HG03196 (cell line): ENCODE measurements at regions not wholly inside any gene's neighbourhood (a gene's known extent, or its start where the extent isn't known, plus 50 kb on each side); places are given as distances from the start of the nearest gene placed in this dataset.
"Not testable (repeated sequence)": the region's sequence is repeated elsewhere in the genome, so short reads cannot be mapped to it uniquely, and the experiment has no call there.

Experiments
- ATAC-seq: cut with Tn5 transposase; IDR thresholded peaks from one replicate; pipeline ENCODE4 v1.9.1; 2021; ENCODE audit not compliant: unreplicated experiment

DNA sequence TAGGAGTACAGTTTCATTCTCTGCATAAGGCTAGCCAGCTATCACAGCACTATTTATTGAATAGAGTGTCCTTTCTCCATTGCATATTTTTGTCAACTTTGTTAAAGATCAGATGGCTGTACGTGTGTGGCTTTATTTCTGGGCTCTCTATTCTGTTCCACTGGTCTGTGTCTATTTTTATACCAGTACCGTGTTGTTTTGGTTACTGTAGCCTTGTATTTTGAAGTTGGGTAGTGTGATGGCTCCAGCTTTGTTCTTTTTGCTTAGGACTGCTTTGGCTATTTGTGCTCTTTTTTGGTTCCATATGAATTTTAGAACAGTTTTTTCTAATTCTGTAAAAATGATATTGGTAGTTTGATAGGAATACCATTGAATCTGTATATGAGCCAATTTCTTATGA is 182.1 kb upstream of the DIAPH2 start:
- ATAC-seq = no peak

DNA sequence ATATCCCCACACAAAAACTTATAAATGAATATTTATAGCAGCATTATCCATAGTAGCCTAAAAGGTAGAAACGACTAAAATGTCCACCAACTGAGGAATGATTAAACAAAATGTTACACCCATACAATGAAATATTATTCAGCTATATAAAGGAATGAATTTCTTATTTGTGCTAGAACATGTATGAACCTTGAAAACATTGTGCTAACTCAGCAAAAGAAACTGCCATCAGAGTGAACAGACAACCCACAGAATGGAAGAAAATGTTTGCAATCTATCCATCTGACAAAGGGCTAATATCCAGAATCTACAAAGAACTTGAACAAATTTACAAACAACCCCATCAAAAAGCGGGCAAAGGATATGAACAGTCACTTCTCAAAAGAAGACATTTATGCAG is 155.3 kb upstream of the DIAPH2 start:
- not testable (repeated sequence) for ATAC-seq

GRCh38 chrX:96538104-96538725 is 146.4 kb upstream of the DIAPH2 start:
- no peak for ATAC-seq

DNA sequence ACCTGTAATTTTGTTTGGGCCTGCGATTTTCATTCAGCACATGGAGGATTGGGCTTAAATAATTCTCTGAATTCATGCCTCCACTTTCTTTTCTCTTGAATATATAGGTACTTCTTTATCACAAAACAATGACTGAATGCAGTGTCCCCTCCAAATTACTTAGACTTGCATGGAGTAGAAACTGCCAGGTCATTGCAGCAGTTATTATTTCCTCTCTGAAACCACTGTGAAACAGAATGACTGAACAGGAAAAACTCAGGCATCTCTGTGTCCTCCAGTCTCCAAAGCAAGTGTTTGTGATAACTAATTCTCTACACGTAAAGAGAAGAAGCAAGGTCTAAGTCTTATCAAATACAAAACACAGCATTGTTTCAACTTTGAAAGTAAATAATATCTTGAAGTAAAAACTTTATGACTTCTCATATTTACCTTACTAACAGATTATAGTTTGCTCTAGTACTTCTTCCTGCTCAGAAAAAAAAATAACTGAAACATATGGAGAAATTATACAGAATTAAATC is 144.5 kb upstream of the DIAPH2 start:
- ATAC-seq = no peak

DNA sequence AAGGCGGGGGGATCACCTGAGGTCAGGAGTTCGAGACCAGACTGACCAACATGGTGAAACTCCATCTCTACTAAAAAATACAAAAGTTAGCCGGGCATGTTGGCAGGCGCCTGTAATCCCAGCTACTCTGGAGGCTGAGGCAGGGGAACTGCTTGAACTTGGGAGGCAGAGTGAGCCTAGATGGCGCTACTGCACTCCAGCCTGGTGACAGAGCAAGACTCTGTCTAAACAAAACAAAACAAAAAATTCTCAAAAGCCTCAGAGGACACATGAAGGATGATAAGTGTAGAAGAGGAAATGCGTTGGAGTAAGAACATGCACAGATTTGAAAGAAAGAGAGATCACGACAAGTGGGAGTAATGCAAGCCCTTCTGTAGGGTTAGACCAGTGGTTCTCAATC is 138.4 kb upstream of the DIAPH2 start:
- not testable (repeated sequence) for ATAC-seq

GRCh38 chrX:96551322-96551872 is 133.2 kb upstream of the DIAPH2 start:
- no peak for ATAC-seq

DNA sequence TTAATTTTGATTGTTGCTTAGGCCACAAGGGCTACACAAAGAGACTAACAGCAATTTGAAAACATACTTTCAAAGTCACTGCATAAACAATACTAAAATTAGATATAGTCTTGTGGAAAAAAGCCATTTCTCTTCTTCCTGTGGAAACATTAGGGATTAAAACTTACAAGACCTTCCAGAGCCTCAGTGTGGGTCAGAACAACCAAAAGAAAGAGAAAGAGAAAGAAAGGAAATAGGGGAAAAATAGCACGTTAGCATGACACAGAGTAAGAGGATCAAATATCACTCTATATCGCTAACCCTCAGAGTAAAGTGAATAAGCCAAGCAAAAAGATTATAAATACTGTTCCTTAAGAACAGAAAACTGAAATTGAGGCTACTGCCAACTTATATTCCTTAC is 127.8 kb upstream of the DIAPH2 start:
- no peak for ATAC-seq

GRCh38 chrX:96561129-96561528 is 123.5 kb upstream of the DIAPH2 start:
- ATAC-seq = not testable (repeated sequence)

- ATAC-seq = no peak
Observed at GRCh38 chrX:96563646-96564045, 121.0 kb upstream of the DIAPH2 start.

GRCh38 chrX:96564595-96564994 is 120.0 kb upstream of the DIAPH2 start:
- ATAC-seq = no peak

- no peak for ATAC-seq
Observed at GRCh38 chrX:96566878-96567277, 117.8 kb upstream of the DIAPH2 start.

- ATAC-seq = no peak
Observed at GRCh38 chrX:96568071-96568470, 116.6 kb upstream of the DIAPH2 start.

DNA sequence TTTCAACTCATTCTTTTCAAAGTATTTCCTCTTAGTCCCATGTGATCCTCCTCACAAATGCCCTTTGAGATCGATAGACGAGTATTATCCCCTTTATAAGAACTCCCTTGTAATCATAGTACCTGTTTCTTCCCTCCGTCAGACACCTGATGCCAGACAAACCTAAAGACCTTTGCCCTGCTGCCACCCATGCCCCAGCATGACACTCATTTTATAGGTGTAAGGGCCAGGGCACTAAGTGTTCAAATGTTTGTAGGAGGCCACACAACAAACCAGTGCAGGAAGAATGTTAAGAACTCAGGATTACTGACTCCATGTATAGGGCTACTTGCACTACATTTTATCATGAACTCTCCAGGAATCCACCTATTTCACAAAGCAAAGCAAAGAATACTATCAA is 115.6 kb upstream of the DIAPH2 start:
- ATAC-seq = no peak

DNA sequence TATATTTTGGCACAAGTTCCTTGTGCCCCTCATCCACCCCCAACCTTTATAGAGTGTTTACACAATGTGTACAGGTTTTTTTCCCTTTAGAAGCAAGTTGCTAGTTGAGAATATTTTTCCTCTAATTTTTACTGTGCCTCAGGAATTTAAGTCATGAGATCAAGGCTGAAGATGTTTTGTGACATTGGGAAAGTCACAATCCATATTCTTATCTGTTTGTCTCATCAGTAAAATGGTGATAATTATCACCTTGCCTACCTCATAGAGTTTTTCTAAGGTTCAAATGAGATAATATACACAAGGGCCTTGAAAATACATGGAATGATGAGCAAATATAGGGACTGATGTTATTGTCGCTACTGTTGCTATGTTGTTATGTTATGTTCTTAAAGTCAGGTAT is 109.6 kb upstream of the DIAPH2 start:
- no peak for ATAC-seq

GRCh38 chrX:96576368-96576767 is 108.3 kb upstream of the DIAPH2 start:
- ATAC-seq = no peak

DNA sequence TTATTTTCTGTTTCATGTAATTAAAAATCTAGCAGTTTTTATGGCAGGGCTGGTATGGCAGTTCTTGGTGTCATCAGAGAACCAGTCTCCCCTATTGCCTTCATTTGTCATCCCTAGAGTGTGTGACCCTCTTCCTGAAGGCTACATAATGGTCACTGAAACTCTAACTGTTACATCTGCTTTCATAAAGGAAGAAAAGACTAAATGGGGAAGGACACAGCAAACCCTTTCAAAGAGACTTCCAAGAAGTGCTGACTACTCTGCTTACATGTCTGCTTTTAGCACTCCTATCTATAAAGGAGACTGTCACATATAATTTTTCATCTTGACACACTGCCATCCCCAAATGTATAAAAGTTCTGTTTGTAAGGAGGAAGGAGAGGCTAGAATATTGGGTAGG is 105.9 kb upstream of the DIAPH2 start:
- ATAC-seq = no peak

DNA sequence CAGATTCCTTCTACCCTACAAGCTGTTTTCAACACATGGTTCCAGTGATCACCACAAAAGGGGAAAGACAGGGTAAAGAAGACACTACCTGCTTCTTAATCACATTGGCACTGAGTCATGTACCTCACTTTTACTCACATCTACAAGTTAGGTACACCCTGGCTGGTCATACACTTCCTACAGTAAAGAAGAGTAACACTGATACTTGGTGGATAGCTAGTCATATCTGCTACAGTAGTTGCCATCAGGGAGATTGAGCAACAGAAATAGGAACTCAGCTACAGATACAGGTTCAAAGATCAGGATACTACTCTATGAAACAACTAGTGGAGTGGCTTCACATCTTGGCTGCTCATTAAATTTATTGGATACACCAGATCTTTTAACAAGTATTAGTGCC is 105.4 kb upstream of the DIAPH2 start:
- no peak for ATAC-seq

- no peak for ATAC-seq
Observed at GRCh38 chrX:96590403-96590802, 94.2 kb upstream of the DIAPH2 start.

DNA sequence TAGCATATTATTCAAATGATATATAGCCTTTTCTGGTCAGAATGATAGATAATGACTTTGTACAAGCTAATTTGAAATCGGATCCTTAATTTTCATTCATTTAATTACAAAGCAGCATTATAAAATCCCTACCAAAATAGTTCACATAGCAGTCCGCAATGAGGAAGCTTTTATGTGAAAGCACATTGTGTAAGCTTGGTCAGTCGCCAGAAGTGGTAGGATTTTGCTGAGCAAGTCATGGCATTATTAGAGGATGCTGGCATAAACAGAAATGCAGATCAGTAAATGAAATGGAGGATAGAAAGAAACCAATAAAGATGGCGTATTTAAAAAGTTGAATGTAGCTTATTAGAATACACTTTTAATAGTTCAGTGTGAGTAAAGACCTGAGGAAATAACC is 93.2 kb upstream of the DIAPH2 start:
- no peak for ATAC-seq

DNA sequence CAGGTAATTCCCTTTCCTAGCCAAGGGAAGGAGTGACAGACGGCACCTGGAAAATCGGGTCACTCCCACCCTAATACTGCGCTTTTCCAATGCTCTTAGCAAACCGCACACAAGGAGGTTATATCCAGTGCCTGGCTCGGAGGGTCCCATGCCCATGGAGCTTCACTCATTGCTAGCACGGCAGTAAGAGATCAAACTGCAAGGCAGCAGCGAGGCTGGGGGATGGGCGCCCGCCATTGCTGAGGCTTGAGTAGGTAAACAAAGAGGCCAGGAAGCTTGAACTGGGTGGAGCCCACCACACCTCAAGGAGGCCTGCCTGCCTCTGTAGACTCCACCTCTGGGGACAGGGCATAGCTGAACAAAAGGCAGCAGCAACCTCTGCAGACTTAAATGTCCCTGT is 86.8 kb upstream of the DIAPH2 start:
- ATAC-seq = not testable (repeated sequence)

DNA sequence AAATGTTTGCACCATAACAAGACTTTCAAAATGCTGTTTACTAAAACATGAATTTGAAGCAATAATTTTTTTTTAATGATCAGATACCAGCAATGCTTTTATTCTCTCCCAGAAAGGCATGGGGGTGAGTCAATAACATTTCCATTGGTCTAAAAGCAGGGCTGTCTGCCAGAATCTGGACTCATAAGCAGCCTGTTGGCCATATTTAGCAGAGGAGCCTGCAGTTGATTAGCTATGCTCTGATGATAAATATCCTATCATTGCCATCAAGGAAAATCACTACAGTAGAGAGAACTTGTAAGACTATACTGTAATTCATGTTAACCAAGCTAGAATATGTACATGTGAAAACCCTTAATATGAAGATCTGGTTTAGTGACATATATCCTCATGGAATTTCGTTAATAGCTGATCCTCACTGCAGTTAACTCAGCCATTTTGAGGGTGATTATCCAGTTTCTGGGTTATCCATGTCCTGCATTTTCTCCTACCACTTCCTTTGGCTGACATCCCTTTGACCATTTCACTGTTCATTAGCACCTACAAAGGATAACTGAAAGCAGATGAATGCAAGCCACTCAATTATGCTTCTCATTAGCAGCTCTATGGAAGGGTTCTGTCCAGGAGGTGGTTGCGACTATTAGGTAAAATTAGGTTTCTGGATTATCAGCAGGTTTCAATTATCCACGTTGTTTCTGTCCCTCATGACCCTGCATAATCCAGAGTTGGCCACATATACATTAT is 72.9 kb upstream of the DIAPH2 start:
- no peak for ATAC-seq

DNA sequence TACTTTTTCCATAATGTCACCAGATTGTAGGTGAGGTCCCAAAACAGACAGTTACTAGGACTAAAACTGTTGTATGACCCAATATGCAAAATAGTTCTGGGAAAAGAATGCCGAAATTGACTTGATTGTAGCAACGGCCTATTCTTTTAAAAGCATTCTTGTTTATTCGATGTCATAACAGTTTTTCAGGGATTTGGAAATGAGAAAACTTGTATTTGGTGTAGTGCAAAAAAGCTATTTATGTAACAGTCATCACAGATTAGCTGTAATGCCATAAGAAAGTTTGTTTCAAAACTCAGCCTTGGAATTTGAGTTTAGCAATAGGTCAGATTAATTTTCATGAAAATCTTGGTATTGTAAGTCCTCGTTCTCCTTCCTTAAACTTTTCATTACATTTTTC is 69.2 kb upstream of the DIAPH2 start:
- ATAC-seq = no peak
